HepG2 (cell line): ENCODE measurements at regions not wholly inside any gene's neighbourhood (a gene's known extent, or its start where the extent isn't known, plus 50 kb on each side); places are given as distances from the start of the nearest gene placed in this dataset.

Experiments
- GABPA ChIP-seq, 2 experiments: IDR thresholded peaks; 2 replicates each; pipeline ENCODE4 v1.6.1; 2011 to 2016; ENCODE audit warnings: low read depth in 2 of 2, low read length in 1 of 2, missing biosample characterization in 1 of 2, missing genetic modification characterization in 1 of 2
- MTF1 ChIP-seq: sonication (generic); formaldehyde crosslinking; IDR thresholded peaks from 2 replicates; pipeline ENCODE4 v1.5.0; 2020; ENCODE audit warnings: missing genetic modification reagents
- NCOA5 ChIP-seq: sonication (generic); formaldehyde crosslinking; IDR thresholded peaks from 2 replicates; pipeline ENCODE4 v1.4.0; 2020; ENCODE audit warnings: missing genetic modification reagents
- RARA ChIP-seq: IDR thresholded peaks from 2 replicates; pipeline ENCODE4 v1.6.1; 2016; ENCODE audit warnings: missing genetic modification reagents, missing compliant biosample characterization
- REST ChIP-seq, 2 experiments: IDR thresholded peaks; 2 replicates each; pipeline ENCODE4 v1.6.1; 2011 to 2012; ENCODE audit warnings: low read length in 2 of 2, borderline replicate concordance in 1 of 2, low read depth in 1 of 2, mild to moderate bottlenecking in 1 of 2, moderate library complexity in 1 of 2
- SMYD3 ChIP-seq: sonication (generic); formaldehyde crosslinking; IDR thresholded peaks from 2 replicates; pipeline ENCODE4 v1.8.1; 2023; ENCODE audit warnings: mild to moderate bottlenecking, missing genetic modification reagents
- ZNF318 ChIP-seq: sonication (generic); formaldehyde crosslinking; IDR thresholded peaks from 2 replicates; pipeline ENCODE4 v1.4.0; 2020; ENCODE audit warnings: mild to moderate bottlenecking, missing genetic modification reagents

- TF ChIP-seq REST (IDR thresholded peaks at IDR 0.05; ENCODE audit: borderline replicate concordance in 1 of 2, low read depth in 1 of 2, low read length in 2 of 2) (no peak), GABPA (IDR thresholded peaks at IDR 0.05; ENCODE audit: low read depth, low read length) (no peak), GABPA (CRISPR knock-in tag; IDR thresholded peaks at IDR 0.05; ENCODE audit: low read depth) (no peak), SMYD3 (CRISPR knock-in tag) (no peak), ZNF318 (CRISPR knock-in tag) (no peak), RARA (CRISPR knock-in tag) (no peak), MTF1 (no peak), NCOA5 (no peak)
Observed at GRCh38 chr6:137283080-137283479, 63.9 kb upstream of the IFNGR1 start.
